Neural cell (in vitro differentiated cells): ENCODE measurements at regions not wholly inside any gene's neighbourhood (a gene's known extent, or its start where the extent isn't known, plus 50 kb on each side); places are given as distances from the start of the nearest gene placed in this dataset.
A peak's percentile ranks its signal among the peaks of the same experiment; 100 is the strongest.

ENCODE experiments used
- H2AFZ ChIP-seq: fragments of 200-600, 300-800 bp; sonication (generic), shearing (Covaris generic); 2 replicates; pipeline ENCODE4 v1.6.0; 2014; ENCODE audit warnings: low read depth, mild to moderate bottlenecking, antibody characterized with exemption, low read length, moderate library complexity
- H3F3A ChIP-seq: fragments of 200-600 bp; shearing (Covaris generic); 2 replicates; pipeline ENCODE4 v1.6.1; 2016; ENCODE audit warnings: mild to moderate bottlenecking, moderate library complexity, mixed read lengths, antibody characterized with exemption, low read length; ENCODE audit not compliant: insufficient read depth, poor library complexity, severe bottlenecking
- H3K27ac ChIP-seq: fragments of 200-600, 300-800 bp; sonication (generic), shearing (Covaris generic); 2 replicates; pipeline ENCODE4 v1.5.1; 2014; ENCODE audit warnings: mild to moderate bottlenecking, low read length, moderate library complexity
- H3K27me3 ChIP-seq: fragments of 300-800, 200-600 bp; sonication (generic), shearing (Covaris generic); 2 replicates; pipeline ENCODE4 v1.6.0; 2014; ENCODE audit warnings: mild to moderate bottlenecking, low read depth, low read length, moderate library complexity; ENCODE audit not compliant: insufficient read depth
- H3K36me3 ChIP-seq: fragments of 300-800, 200-600 bp; sonication (generic), shearing (Covaris generic); 2 replicates; pipeline ENCODE4 v1.5.1; 2014; ENCODE audit warnings: mild to moderate bottlenecking, antibody characterized with exemption, low read length, moderate library complexity; ENCODE audit not compliant: insufficient read depth
- H3K4me2 ChIP-seq: fragments of 300-800, 200-600 bp; sonication (generic), shearing (Covaris generic); 2 replicates; pipeline ENCODE4 v1.6.0; 2014; ENCODE audit warnings: mild to moderate bottlenecking, low read length
- H3K4me3 ChIP-seq: fragments of 300-800, 200-600 bp; sonication (generic), shearing (Covaris generic); 2 replicates; pipeline ENCODE4 v1.5.1; 2014; ENCODE audit warnings: mild to moderate bottlenecking, low read length, moderate library complexity
- H3K79me2 ChIP-seq: fragments of 200-600 bp; shearing (Covaris generic); replicated peaks from 2 replicates; pipeline ENCODE4 v1.6.0; 2014; ENCODE audit warnings: mild to moderate bottlenecking, low read length, moderate library complexity; ENCODE audit not compliant: insufficient read depth
- H3K9ac ChIP-seq: fragments of 300-800, 200-600 bp; sonication (generic), shearing (Covaris generic); 2 replicates; pipeline ENCODE4 v1.6.1; 2016; ENCODE audit warnings: mild to moderate bottlenecking, low read length, mixed read lengths
- H3K9me2 ChIP-seq: fragments of 200-600 bp; shearing (Covaris generic); 2 replicates; pipeline ENCODE4 v1.6.1; 2016; ENCODE audit warnings: mild to moderate bottlenecking, low read length, mixed read lengths; ENCODE audit not compliant: insufficient read depth
- H3K9me3 ChIP-seq: fragments of 200-600, 300-800 bp; sonication (generic), shearing (Covaris generic); 2 replicates; pipeline ENCODE4 v1.6.1; 2016; ENCODE audit warnings: mild to moderate bottlenecking, mixed run types, low read length, moderate library complexity, mixed read lengths
- H4K20me1 ChIP-seq: fragments of 200-600 bp; shearing (Covaris generic); 2 replicates; pipeline ENCODE4 v1.6.1; 2016; ENCODE audit warnings: mild to moderate bottlenecking, mixed run types; ENCODE audit not compliant: insufficient read depth
- EP300 ChIP-seq: fragments of 450-650 bp; conservative IDR thresholded peaks from 2 replicates; pipeline ENCODE4 v1.6.1; 2014; ENCODE audit warnings: antibody characterized with exemption, mild to moderate bottlenecking, moderate library complexity; ENCODE audit not compliant: poor library complexity, severe bottlenecking
- EZH2 ChIP-seq: fragments of 200-600, 300-800 bp; shearing (Covaris generic), sonication (generic); IDR thresholded peaks from 2 replicates; pipeline ENCODE4 v1.6.1; 2014; ENCODE audit warnings: antibody characterized with exemption, low read length, borderline replicate concordance, mild to moderate bottlenecking; ENCODE audit not compliant: insufficient read depth, poor library complexity, severe bottlenecking
- POLR2AphosphoS5 ChIP-seq: IDR thresholded peaks from 2 replicates; pipeline ENCODE4 v1.6.1; 2012
- RAD21 ChIP-seq: fragments of 450-650 bp; conservative IDR thresholded peaks from 2 replicates; pipeline ENCODE4 v1.6.1; 2014; ENCODE audit warnings: antibody characterized with exemption, mild to moderate bottlenecking, moderate library complexity
- SMC3 ChIP-seq: fragments of 450-650 bp; conservative IDR thresholded peaks from 2 replicates; pipeline ENCODE4 v1.6.1; 2014; ENCODE audit warnings: antibody characterized with exemption, mild to moderate bottlenecking, moderate library complexity; ENCODE audit not compliant: poor library complexity
- TF ChIP-seq, protein P1 (sequence below): fragments of 450-650 bp; IDR thresholded peaks from 2 replicates; pipeline ENCODE4 v1.5.1; 2014; ENCODE audit warnings: antibody characterized with exemption, mild to moderate bottlenecking, moderate library complexity; ENCODE audit not compliant: poor library complexity, severe bottlenecking
- TF ChIP-seq, protein P2 (sequence below): IDR thresholded peaks from 2 replicates; pipeline ENCODE4 v1.6.1; 2012; ENCODE audit warnings: borderline replicate concordance

- H3K9me3 ChIP-seq: no peaks in the 10 kb centered on the region
These were observed 68.7 kb upstream of the TIAM2 start for GRCh38 chr6:154926366-154926765.

GRCh38 chr6:154928325-154928922 is 66.7 kb upstream of the TIAM2 start:
- Histone ChIP-seq H3K36me3 (no peaks in the 10 kb centered on the region), H3K4me2 (no peak overlapping the region), H3K27ac (no peak overlapping the region), H3K79me2 (no peaks in the 10 kb centered on the region), H3F3A (no peaks in the 10 kb centered on the region), H3K4me3 (no peak overlapping the region), H4K20me1 (no peaks in the 10 kb centered on the region), H3K9me2 (no peaks in the 10 kb centered on the region), H3K27me3 (no peaks in the 10 kb centered on the region), H2AFZ (no peak overlapping the region), H3K9me3 (no peaks in the 10 kb centered on the region), H3K9ac (no peak overlapping the region)
- TF ChIP-seq SMC3: peak; percentile 88
- TF ChIP-seq EZH2: no peak
- TF ChIP-seq RAD21: peak; percentile 91
- TF ChIP-seq, protein P1, sequence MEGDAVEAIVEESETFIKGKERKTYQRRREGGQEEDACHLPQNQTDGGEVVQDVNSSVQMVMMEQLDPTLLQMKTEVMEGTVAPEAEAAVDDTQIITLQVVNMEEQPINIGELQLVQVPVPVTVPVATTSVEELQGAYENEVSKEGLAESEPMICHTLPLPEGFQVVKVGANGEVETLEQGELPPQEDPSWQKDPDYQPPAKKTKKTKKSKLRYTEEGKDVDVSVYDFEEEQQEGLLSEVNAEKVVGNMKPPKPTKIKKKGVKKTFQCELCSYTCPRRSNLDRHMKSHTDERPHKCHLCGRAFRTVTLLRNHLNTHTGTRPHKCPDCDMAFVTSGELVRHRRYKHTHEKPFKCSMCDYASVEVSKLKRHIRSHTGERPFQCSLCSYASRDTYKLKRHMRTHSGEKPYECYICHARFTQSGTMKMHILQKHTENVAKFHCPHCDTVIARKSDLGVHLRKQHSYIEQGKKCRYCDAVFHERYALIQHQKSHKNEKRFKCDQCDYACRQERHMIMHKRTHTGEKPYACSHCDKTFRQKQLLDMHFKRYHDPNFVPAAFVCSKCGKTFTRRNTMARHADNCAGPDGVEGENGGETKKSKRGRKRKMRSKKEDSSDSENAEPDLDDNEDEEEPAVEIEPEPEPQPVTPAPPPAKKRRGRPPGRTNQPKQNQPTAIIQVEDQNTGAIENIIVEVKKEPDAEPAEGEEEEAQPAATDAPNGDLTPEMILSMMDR: peak; percentile 88

More at GRCh38 chr6:154926366-154926765, 68.7 kb upstream of the TIAM2 start:
- TF ChIP-seq RAD21: no peak
- no peak for TF ChIP-seq EP300
- no peak for TF ChIP-seq EZH2
- no peaks in the 10 kb centered on the region for H3K36me3 ChIP-seq
- H3K9ac ChIP-seq: no peak overlapping the region
- no peak overlapping the region for H3K4me2 ChIP-seq
- H3K79me2 ChIP-seq: no peaks in the 10 kb centered on the region
- no peak overlapping the region for H3K4me3 ChIP-seq
- H2AFZ ChIP-seq: no peak overlapping the region
- no peaks in the 10 kb centered on the region for H4K20me1 ChIP-seq
- H3K27ac ChIP-seq: no peak overlapping the region
- no peaks in the 10 kb centered on the region for H3F3A ChIP-seq
- no peaks in the 10 kb centered on the region for H3K9me2 ChIP-seq
- H3K27me3 ChIP-seq: no peaks in the 10 kb centered on the region

DNA sequence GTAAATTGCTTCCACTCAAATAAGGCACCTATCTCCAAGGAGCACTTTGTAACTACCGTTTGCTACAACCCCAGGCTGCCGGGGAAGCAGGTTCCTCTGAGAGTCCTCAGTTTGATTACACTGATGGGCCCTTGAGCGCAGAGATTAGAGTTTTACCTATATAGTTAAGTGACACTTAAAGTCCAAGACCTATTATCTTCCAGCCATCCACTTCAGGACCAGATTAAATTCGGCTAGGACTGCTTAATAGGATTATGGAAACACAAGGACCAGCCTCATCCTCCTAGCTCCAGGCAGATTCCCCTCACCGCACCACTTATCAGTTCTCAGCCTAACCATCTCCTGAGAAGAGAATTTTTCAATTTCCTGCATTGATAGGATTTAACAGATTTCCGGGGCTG is 64.7 kb upstream of the TIAM2 start:
- Histone ChIP-seq H3K9ac (no peak overlapping the region), H3K9me3 (no peaks in the 10 kb centered on the region)

More for the DNA sequence above, 64.7 kb upstream of the TIAM2 start:
- H3K36me3 ChIP-seq: no peaks in the 10 kb centered on the region
- H3K27me3 ChIP-seq: no peaks in the 10 kb centered on the region
- H3F3A ChIP-seq: no peaks in the 10 kb centered on the region
- H3K4me2 ChIP-seq: no peak overlapping the region
- H3K79me2 ChIP-seq: no peaks in the 10 kb centered on the region
- H2AFZ ChIP-seq: no peak overlapping the region
- no peak overlapping the region for H3K27ac ChIP-seq
- H3K9me2 ChIP-seq: no peaks in the 10 kb centered on the region
- TF ChIP-seq POLR2AphosphoS5: peak; percentile 9
- TF ChIP-seq, protein P2, sequence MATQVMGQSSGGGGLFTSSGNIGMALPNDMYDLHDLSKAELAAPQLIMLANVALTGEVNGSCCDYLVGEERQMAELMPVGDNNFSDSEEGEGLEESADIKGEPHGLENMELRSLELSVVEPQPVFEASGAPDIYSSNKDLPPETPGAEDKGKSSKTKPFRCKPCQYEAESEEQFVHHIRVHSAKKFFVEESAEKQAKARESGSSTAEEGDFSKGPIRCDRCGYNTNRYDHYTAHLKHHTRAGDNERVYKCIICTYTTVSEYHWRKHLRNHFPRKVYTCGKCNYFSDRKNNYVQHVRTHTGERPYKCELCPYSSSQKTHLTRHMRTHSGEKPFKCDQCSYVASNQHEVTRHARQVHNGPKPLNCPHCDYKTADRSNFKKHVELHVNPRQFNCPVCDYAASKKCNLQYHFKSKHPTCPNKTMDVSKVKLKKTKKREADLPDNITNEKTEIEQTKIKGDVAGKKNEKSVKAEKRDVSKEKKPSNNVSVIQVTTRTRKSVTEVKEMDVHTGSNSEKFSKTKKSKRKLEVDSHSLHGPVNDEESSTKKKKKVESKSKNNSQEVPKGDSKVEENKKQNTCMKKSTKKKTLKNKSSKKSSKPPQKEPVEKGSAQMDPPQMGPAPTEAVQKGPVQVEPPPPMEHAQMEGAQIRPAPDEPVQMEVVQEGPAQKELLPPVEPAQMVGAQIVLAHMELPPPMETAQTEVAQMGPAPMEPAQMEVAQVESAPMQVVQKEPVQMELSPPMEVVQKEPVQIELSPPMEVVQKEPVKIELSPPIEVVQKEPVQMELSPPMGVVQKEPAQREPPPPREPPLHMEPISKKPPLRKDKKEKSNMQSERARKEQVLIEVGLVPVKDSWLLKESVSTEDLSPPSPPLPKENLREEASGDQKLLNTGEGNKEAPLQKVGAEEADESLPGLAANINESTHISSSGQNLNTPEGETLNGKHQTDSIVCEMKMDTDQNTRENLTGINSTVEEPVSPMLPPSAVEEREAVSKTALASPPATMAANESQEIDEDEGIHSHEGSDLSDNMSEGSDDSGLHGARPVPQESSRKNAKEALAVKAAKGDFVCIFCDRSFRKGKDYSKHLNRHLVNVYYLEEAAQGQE: no peak
- H3K4me3 ChIP-seq: no peak overlapping the region
- H4K20me1 ChIP-seq: no peaks in the 10 kb centered on the region
